NCI-H2029 treated with DMSO at 0.1 percent for 48 hours (cell line): ENCODE measurements at regions not wholly inside any gene's neighbourhood (a gene's known extent, or its start where the extent isn't known, plus 50 kb on each side); places are given as distances from the start of the nearest gene placed in this dataset.

Experiments
- DNase-seq: peaks from one replicate; lab custom pipeline; 2025; lab: John Stamatoyannopoulos, UW

- peak; percentile 19 for DNase-seq
These were observed 75.1 kb upstream of the FSTL4 start for GRCh38 chr5:133687212-133688061.

DNA sequence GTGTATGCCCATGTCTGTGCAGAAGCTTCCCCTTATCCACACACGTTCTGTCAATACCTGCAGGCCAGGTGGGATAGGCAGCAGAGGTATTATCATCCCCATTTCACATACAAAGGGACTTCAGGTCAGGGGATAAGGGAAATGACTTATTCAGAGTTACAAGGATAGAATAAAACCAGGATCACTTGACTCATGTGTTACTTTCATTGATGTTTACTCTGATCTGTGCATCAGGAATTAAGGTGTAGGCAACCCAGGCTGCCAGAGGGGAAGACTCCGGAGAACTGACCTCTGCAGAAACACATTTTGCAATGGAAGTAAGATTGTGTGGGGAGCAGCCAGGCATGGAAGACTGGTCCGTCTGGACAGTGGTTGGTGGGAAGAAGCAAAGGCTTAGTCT lies 74.2 kb upstream of the FSTL4 start:
- no peak for DNase-seq

GRCh38 chr5:133685402-133686018 lies 73.2 kb upstream of the FSTL4 start:
- DNase-seq = no peak

DNA sequence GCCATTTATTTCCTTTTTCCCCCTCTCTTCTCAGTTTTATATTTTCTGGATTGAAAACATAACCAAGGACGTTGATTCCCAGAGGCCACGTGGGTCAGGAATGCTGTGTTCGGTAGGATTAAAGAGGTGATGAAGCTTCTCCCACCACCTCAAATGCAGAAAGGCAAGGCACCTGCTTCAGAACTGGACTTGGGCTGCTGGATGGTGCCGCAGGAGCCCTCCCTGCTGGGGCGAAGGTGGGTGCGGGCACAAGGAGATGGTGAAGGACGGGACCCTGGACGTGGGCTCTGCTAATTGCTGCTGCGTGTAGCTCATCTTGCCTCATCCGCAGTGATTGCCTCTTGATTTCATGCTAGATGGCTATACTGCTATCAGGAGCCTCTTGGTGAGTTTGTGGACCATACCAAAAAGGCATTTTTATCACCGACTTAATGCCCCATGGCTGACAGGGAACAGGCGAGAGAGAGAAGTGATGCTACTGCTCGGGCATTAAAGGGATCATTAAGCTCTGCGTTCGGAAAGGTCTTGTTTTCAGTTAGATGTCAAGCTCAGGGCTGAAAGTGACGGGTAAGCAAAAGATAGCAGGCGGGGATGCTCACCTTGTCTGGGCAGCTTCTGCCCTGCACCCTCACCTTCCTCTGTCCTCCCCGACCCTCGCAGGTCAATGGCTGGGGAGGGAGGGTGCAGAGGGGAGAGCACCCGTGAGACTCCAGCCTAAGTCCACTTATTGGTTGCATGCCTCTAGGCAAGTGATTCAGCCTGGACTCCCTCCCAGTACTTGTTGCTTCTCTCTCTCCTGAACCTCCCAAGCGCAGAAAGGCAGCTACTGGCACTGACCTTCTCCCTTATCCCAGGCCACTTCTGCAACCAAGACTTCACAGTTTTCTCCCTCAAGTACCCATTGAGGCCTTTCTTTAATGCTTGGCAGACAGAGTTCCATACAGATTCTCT lies 71.6 kb upstream of the FSTL4 start:
- no peak for DNase-seq

GRCh38 chr5:133682451-133682850 lies 70.1 kb upstream of the FSTL4 start:
- no peak for DNase-seq

- no peak for DNase-seq
These were observed 69.6 kb upstream of the FSTL4 start for GRCh38 chr5:133681896-133682295.

- no peak for DNase-seq
These were observed 68.7 kb upstream of the FSTL4 start for GRCh38 chr5:133680830-133681565.

DNA sequence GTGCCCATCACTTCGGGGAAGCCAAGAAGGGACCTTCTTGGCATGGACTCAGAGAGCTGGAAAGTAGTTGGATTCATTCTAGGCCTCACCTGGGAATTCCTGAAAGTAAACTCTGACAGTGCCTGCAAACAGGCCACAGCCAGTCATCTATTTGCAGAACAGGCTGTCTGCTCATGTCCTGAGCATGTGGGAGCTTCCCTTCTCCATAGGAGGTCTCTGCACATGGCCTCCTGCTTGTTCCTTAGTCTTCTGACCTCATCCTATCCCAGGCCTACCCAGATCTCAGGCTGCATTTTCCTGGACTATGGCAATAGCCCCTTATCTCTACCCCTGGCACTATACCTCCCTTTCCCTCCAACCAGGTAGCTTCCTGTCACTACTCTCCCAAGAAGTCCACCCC lies 67.2 kb upstream of the FSTL4 start:
- DNase-seq = no peak

- DNase-seq = no peak
These were observed 63.2 kb upstream of the FSTL4 start for GRCh38 chr5:133675376-133676154.

GRCh38 chr5:133670336-133670735 lies 58.0 kb upstream of the FSTL4 start:
- no peak for DNase-seq

DNA sequence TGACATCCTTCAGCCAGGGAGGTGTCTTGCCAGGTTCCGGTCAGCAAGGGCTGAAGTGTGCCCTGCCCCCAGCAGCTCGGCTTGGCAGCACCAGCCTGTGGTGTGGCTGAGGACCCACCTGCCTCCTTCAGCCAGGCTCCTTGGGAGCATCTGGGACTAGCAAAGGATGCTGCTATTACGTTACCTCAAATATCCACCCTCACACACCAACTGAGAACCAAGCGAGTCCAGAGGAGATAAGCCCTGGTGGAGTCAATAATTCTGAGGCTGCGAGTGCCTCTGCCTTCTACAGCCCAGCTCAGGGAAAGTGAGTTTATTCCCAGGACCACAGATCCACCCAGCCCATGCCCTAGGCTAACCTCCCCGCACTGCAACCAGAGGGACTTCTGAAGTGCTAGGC lies 57.1 kb upstream of the FSTL4 start:
- no peak for DNase-seq

DNA sequence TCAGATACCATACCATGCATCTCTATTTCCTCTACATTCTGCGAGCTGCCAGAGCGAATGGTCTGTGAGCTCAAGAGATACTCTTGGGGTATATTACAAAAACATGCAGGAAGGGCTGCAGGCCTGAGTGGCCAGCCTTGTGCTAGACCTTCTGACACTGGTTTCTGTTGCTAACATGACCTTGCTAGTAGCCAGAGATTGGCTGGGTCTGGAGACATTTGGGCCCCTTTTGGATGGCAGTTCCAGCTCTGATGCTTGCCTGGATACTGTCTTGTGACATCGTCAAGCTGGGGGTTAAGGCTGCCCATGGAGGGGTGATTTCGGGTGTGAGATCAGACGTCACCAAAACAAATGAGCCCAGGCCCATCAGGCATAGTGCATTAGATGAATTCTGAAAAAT lies 56.1 kb upstream of the FSTL4 start:
- no peak for DNase-seq

DNA sequence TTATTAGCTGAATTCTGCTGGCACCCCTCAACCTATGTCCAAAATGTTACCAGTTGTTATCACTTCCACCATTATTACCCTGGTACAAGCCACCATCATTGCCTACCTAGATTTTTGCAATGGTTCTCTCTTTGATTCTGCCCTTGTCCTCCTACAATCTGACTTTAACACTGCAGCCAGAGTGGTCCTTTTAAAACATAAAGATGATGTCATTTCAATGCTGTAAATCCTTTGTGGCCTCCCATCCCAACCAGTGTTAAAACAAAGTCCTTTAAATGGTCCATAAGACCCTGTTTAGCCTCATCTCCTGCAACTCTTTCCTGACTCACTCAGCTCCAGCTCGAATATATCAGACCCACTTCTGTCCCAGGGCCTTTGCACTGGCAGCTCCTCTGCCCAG lies 54.9 kb upstream of the FSTL4 start:
- no peak for DNase-seq

DNA sequence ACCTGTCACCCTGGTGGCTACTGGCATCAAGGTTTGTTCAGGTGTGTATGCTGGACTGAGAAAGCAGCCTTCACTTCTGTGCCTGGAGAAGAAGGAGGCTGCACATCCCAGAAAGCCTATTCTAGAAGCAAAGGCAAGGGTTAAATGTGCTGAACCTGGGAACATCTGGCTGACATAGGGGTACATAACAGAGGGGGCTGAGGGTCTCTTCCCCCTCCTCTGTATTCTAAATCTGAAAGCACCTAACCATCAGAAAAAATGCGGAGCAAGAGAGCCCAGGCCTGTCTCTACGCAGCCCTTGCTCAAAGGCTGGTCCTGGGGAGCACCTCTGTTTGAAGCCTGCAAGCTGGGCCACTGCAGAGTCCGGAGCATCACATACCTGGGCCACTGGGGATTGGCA lies 53.2 kb upstream of the FSTL4 start:
- no peak for DNase-seq

DNA sequence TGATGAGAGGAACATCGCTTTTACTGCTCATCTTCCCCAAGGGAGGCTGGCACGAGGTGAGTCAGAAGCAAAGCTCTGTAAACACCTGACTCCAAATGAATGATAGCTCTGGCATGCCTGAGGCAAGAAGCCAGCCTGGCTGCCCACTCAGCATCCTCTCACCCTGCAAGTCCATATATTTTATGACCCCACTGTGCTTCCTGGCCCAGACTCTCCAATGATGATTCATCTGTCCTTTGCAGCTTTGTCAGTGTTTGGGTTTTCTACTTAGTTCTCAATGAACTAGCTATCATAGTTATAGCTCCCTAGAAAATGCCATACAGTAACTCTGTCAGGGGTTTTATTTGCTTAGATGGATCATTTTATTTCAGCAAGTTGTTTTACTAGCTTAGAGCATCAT lies 52.1 kb upstream of the FSTL4 start:
- DNase-seq = no peak

- no peak for DNase-seq
These were observed 51.2 kb upstream of the FSTL4 start for GRCh38 chr5:133663397-133664054.

DNA sequence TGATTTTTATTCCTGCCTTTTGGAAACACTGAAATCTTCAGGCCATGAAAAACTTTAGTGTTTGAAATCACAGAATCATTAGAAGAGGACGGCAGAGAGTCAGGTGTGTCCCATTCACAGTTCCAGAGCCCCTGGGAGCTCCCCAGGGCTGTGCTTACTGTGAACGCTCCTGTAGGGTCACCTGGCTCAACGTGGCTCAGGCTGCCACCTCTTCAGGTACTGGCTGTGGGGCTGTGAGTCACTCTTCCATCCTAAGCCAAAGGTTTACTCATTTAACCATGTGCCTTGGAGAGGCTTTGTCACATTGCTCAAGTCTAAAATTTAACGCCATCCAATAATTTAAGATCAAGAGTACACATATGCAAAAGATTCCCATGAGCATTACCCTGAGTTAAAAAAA lies 50.2 kb upstream of the FSTL4 start:
- no peak for DNase-seq
